H54 (cell line): ENCODE measurements at regions not wholly inside any gene's neighbourhood (a gene's known extent, or its start where the extent isn't known, plus 50 kb on each side); places are given as distances from the start of the nearest gene placed in this dataset.

Source experiments
- DNase-seq: peaks from one replicate; pipeline ENCODE4 v3.0.0; 2011; ENCODE audit warnings: low spot score, mixed read lengths; ENCODE audit not compliant: insufficient read length
- FAIRE-seq: peaks from 3 replicates; lab custom pipeline; 2011; peaks lifted over from hg19 to GRCh38; lab: Jason Lieb, UNC
- POLR2A ChIP-seq: IDR thresholded peaks from 2 replicates; pipeline ENCODE4 v1.6.1; 2011; ENCODE audit warnings: low read depth, mild to moderate bottlenecking, low read length

DNA sequence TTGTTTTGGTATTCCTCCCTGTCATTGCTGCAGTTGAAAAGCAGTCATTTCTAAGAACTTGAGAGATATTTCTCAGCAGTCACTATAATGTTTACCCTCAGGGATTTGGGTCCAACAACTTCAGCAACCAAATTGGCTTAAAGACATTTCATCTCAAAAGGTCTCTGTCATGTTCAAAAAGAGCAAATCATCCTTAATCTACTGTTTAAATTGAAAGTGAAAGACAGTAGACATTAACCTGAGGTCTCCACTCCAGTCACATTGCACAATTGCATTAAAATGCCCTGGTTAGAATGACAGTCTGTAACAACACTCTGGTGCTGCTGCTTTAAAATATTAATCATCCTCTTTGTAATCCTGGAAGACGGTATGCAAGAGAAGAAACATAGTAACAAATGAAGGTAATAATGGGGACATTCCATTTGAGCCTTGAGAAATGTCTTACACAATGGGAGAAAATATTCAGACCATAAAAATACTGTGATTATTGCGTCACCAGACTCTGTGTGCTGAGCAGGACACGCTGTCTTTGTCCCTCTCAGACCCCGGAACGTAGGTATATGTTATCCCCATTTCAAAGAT, 90.2 kb upstream of the UNC5C start:
- TF ChIP-seq POLR2A: no peak
- no peak for FAIRE-seq
- no peak for DNase-seq

DNA sequence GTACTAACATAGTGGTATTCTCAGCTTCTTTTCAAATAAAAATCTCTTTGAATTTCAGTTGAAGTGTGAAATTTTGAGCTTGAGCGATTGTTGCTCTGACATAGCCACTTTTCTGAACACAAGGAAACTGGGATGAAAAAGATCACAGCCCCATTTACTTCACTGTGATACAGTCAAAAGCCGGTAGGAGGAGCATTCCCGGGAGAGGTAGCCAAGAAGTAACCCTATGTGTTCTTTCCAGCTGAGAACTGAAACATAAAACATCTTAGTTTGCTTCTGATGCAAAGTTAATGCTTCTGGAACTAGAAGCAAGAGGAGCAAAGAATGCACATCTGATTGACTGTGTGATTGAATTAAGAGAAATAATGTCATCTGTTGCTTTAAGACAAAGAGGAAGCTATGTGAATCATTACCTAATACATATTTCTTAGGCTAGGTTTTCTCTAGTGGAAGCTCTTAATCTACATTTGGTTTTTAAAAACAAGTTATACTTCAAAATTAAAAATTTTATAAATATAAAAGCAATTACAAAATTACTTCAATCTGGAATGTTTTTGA, 88.3 kb upstream of the UNC5C start:
- DNase-seq (no peak), FAIRE-seq (no peak)
- TF ChIP-seq POLR2A: no peak

DNA sequence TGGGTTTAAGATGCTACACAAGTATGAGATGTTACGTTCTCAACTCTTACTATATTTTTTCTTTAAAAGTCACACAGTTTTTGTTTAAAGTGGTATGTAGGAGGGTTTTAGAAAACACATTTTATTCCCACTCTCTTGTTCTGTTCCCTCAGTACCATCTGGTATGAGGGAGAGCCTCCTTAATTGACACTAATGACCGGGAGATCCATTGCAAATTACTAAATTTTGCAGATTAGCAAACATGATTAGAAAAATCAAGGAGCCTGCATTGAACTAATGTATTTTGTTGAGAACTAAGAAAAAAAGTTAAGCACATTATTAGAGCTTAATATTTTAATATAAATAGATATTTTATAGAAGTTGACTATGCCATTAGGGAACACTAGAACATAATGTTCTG, 87.3 kb upstream of the UNC5C start:
- DNase-seq: no peak
- FAIRE-seq: no peak
- no peak for TF ChIP-seq POLR2A

DNA sequence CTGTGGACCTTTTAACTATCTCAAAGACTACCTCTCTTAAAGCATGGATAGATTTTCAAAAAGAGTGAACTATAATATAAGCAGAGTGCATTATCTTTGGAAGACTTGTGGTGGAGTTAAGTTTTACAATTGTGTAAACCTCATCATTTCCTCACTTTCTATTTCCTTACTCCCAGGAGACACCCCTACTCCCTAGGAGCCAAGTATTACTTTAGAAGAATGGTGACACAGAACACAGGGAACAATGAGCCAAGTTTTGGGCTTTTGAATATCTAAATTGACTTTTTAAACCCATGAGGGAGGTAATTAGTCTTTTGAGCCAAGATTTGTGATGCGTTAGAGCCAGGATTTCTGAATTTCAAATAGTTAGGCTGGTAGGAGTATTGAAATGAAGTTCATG, 78.9 kb upstream of the UNC5C start:
- TF ChIP-seq POLR2A: no peak
- DNase-seq (no peak), FAIRE-seq (no peak)

DNA sequence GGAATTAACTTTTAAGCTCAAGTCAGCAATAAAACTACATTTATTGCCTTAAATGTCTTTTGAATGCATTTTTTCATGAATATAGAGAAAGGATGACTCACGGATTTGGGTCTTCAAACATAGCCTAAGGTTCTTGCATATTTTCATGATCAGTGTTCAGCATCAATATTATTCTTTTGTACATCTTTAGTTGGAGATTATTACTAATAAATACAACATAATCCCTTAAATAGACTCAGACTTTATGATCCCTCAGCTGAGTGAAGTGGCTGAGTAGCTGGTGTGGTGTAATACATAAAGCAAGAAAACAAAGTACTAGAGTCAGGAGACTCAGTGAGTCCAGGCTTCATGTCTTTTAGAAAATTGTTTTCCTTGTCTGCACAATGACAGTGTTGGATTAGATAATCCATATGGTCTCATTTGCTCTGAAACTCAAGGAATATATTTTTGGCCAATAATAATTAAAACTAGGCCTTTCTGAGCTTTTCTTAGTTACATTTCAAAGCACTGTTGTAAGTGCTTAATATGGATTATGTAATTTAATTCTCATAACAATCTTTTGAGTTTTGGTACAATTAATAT, 78.3 kb upstream of the UNC5C start:
- no peak for FAIRE-seq

DNA sequence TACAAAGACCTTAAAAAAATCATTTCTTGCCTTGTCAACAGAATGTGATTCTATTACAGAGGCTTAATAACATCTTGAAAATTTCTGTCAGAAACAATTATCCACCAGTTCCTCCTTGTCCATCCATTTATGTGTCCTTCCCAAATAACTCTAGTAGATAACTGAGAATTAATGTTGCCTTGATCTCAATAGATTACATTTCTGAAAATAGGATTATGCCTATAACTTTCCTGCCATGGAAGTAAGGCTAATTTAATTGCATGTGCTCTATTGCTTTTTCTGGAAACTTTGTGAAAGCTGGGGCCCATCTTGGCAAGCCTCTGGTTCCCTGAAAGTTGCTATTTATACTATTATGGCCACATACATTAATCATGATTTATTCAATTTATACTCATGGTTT, 76.2 kb upstream of the UNC5C start:
- DNase-seq (no peak), FAIRE-seq (no peak)
- no peak for TF ChIP-seq POLR2A

More for the DNA sequence above, 78.3 kb upstream of the UNC5C start:
- no peak for TF ChIP-seq POLR2A
- DNase-seq: no peak

DNA sequence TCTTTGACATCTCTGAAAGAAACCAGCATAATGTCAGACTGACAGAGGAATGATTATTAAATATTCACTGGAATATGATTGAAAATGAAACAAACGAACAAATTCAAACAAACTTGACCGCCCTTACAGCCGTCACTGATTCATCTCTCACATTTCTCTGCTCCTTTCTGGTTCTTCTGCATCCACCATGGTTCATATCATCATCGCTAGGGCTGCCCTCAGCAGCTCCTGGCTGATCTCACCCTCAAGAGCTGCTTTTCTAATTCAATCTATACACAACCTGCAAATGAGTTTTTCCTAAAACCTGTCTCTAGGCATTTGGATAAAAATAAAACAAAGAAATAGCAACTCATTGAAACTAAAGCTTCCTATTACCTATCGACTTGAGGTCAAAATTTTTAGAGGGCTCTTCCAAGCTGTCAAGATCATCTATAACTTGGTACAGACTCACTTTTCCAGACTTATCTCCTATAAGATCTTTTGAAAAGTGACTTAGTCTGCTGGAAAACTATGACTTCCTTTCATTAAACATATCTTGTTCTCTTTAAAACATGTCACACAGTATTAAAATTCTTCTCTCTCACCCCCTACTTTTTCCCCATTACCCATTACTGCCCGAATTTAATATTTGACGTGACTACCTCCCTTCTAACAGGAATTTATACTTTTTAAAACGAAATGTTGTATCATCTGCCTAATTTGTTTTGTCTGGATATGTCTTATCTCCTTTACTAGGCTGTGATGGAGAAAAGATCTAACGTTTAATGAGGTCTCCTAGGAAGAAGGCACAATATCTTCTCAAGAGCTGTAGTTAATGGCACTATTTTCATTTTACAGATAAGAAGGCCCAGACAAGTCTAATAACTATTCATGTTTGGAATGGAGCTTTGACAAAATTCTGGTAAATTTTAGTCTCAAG, 71.0 kb upstream of the UNC5C start:
- DNase-seq: no peak
- no peak for FAIRE-seq
- no peak for TF ChIP-seq POLR2A

DNA sequence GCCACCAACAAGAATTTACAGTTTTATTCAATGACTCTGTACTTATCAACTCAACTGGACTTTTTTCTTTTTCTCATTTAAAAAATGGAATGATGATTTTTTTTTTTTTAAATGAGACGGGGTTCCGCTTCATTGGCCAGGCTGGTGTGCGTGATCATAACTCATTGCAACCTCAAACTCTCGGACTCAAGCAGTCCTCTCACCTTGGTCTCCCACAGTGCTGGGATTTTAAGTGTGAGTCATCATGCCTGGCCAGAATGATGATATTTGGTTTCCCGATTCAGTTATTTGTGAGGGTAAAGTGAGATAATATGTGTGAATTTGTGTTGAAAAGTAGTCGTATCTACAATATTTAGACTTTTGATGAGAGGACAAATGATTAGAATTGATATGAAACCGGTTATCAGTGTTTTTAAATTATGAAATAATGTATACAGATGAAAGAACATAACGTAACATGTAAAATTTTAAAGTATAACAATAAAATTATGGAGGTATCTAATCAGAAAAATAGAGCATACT, 66.0 kb upstream of the UNC5C start:
- FAIRE-seq: no peak
- TF ChIP-seq POLR2A: no peak
- DNase-seq: no peak

DNA sequence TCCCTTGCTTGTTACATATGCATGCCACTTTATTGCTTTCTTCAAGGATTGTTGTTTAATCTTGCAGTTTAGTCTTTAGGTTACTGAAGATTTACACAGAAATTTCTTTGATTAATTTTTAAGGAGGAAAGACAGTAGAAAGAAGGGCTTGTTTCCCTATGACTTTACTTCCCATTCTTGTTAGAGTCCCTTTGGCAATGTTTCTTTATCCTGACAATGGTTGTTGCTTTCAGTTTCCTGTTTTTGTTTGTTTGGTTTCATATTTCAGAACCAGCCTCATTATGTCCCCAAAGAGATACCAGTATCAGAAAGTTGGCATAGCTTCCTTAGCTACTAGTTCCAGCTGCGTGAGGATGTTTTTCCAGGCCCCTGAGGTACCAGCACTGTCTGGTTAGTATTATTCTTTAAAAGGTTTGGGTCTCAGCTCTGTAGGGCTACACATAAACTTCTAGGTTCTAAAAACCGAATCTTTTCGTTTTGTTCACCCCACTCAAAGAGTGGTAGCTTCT, 61.3 kb upstream of the UNC5C start:
- no peak for TF ChIP-seq POLR2A
- no peak for DNase-seq
- no peak for FAIRE-seq

DNA sequence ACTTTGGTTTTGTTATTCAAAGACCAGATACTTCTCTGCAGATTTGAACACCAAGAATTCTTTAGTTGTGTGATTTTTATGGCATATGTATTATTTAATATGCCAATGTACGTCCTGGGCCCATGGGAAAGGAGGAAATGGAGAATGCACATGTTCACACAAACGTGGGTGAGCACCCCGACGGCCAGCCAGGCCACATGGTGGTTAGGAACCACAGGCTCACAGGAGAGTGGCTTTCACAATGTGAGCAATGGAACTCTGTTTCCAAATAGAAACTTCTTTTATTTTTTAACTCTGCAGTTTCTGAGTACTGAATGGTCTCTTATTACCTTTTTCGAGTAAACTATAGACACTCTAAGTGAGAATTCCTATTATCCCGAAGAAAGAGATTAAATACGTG, 58.0 kb upstream of the UNC5C start:
- DNase-seq (no peak), FAIRE-seq (no peak)
- TF ChIP-seq POLR2A: no peak

DNA sequence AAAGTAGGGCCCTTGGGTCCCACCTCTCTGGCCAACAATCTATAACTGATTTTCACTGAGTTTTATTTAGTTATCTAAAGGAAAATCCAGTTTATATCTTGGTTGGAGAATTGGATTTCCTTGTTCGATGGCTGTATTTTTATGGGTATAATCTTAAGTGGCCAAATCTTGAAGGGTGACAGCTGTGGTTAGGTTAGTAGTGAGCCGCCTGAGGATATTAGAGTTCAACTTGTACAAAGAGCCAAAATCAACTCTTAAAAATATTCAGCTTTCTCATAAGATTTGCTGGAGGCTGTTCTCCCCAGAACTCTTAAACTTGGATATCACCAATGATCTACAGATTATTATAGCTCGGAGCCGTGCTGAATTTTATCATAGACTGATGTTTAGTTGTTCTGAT, 54.6 kb upstream of the UNC5C start:
- no peak for DNase-seq
- FAIRE-seq: no peak
- TF ChIP-seq POLR2A: no peak

DNA sequence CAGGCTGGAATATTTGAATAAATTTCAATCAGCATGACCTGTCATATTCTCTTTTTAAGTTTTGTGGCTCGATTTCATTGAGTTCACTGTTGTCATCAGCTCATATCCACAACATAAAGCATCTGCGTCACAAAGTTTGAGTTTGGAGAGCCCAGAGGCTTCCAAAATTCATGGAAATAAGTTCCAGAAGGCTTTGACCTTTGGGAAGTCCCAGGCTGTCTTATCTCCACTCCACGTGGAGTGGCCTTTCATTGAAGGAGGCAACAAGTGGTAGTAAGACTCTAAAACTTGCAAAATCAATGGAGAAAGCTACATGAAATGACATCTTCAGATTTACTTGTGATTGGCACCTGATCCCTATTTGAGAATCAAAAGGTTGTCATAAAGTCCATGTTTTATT, 54.1 kb upstream of the UNC5C start:
- FAIRE-seq (no peak), DNase-seq (no peak)
- no peak for TF ChIP-seq POLR2A

DNA sequence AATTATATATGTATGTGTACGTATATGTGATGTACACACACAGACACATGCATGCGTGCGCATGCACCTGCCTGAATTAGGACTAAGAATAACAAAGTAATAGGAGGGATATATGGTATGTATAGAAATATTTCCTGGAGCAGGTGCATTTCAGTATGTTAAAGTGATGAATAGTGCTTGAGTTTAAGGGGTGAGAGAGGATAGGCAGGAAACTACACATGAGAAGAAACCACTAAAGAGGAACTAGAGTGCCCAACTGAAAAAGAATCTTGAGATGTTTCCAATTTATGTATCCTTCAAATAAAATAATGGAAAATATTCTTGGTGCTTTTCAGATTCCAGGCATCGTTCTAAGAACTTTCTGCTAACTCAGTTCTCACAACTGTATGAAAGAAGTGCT, 52.6 kb upstream of the UNC5C start:
- TF ChIP-seq POLR2A: no peak
- FAIRE-seq (no peak), DNase-seq (no peak)

DNA sequence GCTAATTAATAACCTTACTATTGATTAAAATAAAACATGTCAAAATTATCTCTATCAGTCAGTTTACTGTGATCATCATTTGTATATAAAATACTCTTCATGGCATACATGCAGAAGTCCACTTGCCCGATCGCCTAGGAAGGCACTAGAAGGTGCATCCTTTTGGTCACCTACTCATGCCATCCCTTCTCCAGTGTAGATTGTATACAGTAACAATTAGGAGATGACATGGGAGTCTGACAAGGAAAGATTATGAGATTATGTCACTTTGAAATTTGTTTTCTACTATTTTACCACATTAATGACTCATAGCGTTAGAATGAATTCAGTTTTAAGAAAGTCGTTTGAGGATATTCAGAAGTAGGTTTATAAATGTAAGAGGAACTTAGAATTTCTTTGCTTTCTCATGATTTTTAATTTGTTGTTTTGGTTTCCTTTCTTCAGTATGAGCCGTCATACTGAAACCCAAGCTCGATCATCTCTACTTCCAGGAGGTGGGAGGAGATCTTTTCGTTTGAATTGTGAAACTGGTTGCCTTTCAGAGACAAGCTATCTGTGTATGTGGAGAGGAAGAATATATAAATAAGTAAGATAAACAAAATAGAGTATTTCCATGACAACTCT, 51.1 kb upstream of the UNC5C start:
- no peak for FAIRE-seq
- no peak for TF ChIP-seq POLR2A
- DNase-seq: no peak
